HG03196 (cell line): ENCODE measurements at regions not wholly inside any gene's neighbourhood (a gene's known extent, or its start where the extent isn't known, plus 50 kb on each side); places are given as distances from the start of the nearest gene placed in this dataset.

Source experiments
- ATAC-seq: cut with Tn5 transposase; IDR thresholded peaks from one replicate; pipeline ENCODE4 v1.9.1; 2021; ENCODE audit not compliant: unreplicated experiment

GRCh38 chr5:30957591-30957990 is 235.9 kb upstream of the CDH6 start:
- ATAC-seq = no peak

DNA sequence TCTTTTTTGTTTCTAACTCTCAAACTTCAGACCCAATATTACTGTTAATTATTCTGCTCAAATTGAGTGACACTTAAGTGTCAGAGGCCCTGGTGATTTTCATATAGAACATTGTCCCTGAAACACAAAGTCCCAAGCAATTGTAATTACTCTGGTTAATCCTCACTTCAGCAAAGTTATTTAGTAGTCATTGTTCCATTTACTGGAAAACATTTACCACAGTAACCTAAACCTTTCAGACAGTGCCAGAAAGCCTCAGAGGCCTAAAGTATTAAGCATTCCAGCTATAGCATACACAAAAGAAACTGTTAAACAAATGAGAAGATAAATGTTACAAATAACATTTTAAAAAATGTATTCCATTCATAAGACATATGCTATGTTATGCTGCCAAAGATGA is 237.2 kb upstream of the CDH6 start:
- ATAC-seq = no peak

GRCh38 chr5:30937070-30937469 is 256.4 kb upstream of the CDH6 start:
- no peak for ATAC-seq

GRCh38 chr5:30933599-30933998 is 259.9 kb upstream of the CDH6 start:
- no peak for ATAC-seq

- no peak for ATAC-seq
Observed at GRCh38 chr5:30932273-30933017, 261.0 kb upstream of the CDH6 start.

- ATAC-seq = no peak
Observed at GRCh38 chr5:30930736-30931135, 262.8 kb upstream of the CDH6 start.

DNA sequence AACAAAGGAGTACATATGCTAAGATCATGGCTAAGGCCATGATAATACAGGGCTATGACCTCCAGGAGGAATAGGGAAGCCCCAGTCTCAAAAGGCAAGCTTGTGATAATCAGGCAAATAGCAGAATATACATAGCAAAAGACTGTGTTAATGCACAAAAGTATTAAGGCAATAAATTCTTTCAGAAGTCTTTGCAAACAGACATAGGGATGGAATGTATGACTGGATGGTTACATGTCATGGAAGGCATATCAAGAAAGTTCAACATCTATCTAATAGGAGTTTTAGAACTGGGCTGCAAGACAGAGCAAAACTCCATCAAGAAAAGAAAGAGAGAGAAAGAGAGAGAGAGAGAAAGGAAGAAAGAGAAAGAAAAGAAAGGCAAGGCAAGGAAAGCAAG is 264.5 kb upstream of the CDH6 start:
- no peak for ATAC-seq

- no peak for ATAC-seq
Observed at GRCh38 chr5:30926218-30926617, 267.3 kb upstream of the CDH6 start.

- no peak for ATAC-seq
Observed at GRCh38 chr5:30921388-30921787, 272.1 kb upstream of the CDH6 start.

DNA sequence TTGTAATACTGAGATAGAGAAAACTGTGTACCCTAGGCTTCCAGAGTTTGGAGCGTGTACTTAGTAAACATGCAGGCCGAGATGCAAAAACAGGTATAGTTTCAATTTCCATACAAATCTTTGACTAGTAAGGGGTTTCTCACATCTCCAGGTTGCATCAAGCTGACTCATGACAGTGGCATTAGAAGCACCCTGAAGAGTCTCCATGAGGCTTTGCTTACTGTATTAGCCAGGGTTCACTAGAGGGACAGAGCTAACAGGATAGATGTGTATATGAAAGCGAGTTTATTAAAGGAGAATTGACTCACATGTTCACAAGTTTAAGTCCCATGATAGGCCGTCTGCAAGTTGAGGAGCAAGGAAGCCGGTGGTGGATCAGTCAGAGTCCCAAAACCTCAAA is 275.3 kb upstream of the CDH6 start:
- no peak for ATAC-seq

GRCh38 chr5:30908356-30908755 is 285.1 kb upstream of the CDH6 start:
- no peak for ATAC-seq

DNA sequence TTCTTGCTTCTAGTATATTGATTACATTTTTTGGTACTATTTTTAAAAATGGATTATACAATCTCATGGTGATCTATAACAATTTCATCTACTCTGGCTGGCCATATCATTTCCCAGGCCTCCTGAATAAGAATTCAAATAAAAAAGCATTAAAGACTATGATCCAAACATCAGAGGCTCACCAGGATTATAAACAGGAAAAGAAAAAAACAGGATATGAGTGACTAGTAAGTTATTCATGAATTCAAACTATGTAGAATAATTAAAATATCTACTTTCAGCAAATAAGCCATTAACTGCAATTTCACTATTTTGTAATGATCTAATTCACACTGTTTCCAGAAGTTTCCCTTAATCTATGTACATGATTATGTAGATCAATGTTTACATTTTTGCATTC is 293.1 kb upstream of the CDH6 start:
- ATAC-seq = no peak

GRCh38 chr5:30894811-30895210 is 298.7 kb upstream of the CDH6 start:
- no peak for ATAC-seq

- no peak for ATAC-seq
Observed at GRCh38 chr5:30891660-30892059, 301.8 kb upstream of the CDH6 start.

DNA sequence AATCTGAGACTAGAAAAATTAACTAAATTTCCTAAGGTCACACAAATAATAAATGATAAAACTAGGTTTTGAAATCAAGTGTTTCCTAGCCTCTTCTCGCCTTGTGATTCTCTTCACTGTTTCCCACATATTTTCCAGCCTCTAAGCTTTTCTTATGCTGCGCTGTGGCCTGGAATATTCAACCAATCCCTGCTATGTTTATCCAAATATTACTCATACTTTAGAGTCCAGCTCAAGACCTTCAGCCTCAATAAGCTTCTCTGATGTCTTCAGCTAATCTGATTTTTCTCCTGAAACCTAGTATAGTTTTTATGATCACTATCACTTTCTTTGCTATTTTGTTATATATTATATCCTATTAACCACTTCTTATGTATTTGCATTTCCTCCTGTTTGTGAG is 303.1 kb upstream of the CDH6 start:
- ATAC-seq = no peak

DNA sequence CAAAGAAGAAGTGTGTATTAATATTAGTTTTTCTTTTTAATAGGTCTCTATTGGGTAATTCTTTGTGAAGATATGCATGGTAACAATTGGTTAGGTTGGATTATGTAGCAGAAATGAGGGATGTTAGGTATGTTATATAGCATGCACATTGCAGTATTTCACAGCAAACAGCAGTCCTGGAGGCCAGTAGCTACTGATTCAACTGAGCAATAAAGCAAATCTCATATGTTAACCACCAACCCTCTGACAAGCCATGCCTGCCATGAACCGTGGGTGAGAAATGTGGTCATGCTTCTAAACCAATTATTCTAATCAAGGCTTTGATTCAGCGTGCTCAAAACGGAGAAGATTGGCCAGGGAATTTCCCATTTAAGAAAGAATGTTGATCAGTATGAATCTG is 313.0 kb upstream of the CDH6 start:
- no peak for ATAC-seq

DNA sequence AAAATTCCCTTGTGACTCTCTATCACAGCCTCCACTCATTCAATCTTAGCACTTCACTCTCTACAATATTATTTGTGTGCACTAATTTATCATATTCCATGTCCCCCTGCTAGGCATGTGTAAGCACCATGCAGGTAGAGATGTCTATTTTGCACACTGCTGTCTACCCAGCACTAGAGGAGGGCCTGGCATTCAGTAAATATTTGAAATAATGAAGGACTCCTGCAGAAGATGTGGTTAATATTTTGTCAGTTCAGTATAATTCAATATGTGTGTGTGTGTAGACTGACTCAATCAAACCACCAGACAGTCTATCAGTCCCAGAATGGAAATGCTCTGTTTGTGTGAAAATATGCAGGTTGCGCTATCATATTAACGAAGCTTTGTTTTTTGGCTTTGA is 313.6 kb upstream of the CDH6 start:
- no peak for ATAC-seq

DNA sequence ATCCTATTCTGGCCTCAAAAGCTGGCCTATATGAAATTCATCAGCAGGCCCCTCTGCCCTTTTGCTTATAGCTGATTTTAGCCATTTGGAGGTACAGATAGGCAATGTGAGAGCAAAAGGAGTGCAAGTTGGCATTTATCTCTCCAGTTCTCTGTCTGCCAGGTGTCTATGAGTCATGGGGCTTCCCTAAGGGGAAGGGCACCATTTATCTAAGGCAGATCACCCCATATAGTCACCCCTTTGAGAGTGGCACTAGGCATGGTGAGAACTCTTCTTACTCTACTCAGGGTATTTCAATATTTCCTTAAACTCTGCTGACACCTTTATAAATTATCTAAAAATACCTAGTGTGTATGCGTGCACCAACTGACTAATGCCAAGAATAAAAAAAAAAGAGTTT is 314.7 kb upstream of the CDH6 start:
- ATAC-seq = no peak

DNA sequence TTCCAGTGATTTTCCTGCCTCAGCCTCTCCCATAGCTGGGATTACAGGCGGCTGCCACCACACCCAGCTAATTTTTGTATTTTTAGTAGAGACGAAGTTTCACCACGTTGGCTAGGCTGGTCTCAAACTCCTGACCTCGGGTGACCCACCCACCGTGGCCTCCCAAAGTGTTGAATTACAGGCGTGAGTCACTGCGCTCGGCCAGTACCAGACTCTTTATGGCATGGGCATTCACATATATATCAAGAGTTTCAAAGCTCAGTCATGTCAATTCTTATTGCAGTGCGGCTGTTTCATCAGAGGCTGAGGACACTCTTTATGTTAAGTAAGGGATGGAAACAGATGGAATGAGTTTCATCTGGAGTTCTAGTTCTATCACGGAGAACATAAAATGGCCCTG is 315.2 kb upstream of the CDH6 start:
- ATAC-seq = no peak

- no peak for ATAC-seq
Observed at GRCh38 chr5:30874241-30875034, 319.0 kb upstream of the CDH6 start.

GRCh38 chr5:30871196-30871595 is 322.3 kb upstream of the CDH6 start:
- no peak for ATAC-seq

GRCh38 chr5:30867711-30868110 is 325.8 kb upstream of the CDH6 start:
- ATAC-seq = no peak

DNA sequence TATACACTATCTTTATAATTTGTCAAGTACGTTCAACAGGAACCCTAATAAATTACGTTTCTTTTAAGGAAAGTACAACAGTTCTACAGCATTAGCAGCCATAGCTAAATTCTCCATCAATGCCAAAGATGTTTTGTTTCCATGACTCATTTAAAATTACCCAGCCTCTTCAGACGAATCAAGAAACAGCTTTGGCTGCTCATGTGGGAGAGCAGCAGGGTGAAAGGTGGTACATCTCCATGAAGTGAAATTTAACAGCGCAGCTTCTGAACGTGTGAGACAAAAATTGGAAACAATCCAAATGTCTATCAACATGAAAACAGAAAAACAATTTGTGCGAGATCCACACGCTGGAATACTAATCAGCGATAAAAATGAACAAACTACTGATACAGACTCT is 327.3 kb upstream of the CDH6 start:
- no peak for ATAC-seq
